ENCODE measurements at regions not wholly inside any gene's neighbourhood (a gene's known extent, or its start where the extent isn't known, plus 50 kb on each side); places are given as distances from the start of the nearest gene placed in this dataset.

DNA sequence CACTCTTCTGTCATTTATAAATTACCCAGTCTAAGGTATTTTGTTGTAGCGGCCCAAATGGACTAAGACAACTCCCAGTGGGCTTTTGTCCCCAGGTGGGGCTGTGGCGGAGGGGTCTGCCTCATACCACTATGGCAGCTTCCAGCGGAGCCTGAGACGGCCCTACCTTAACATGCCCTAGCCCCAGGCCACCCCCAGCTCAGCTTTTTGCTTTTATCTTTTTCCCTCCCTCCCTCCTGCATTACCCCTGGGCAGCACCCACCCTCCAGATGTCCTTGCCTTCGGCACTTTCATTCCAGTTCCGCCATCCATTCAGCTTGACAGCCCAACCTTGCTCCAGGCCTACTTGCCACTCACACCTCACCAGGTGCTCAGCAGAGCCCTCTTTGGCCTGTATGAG is 307.3 kb downstream of the PTPRU start:
- Histone ChIP-seq H3K36me3 (no peaks in the 10 kb centered on the region), H3K4me1 (no peaks in the 10 kb centered on the region), H3K27ac (peak overlapping the region in 1 of 8 donors; percentile 12), H3K4me3 (no peak overlapping the region), H3K9me3 (no peaks in the 10 kb centered on the region), H3K27me3 (replicated peaks in 1 of 7) (peaks cover 0 to 9% (median 0%) of the 10 kb centered on the region in 7 donors)
- intact Hi-C loops (cut with DNase I; ENCODE audit: low total_unique reads): no loop called here
- 69 to 87% (median 84%) methylated on average over 6 of the region's 6 CpGs for WGBS, 5 donors
- no peak for TF ChIP-seq POLR2AphosphoS5 (IDR thresholded peaks at IDR 0.05)
- peak; percentile 58 for DNase-seq

DNA sequence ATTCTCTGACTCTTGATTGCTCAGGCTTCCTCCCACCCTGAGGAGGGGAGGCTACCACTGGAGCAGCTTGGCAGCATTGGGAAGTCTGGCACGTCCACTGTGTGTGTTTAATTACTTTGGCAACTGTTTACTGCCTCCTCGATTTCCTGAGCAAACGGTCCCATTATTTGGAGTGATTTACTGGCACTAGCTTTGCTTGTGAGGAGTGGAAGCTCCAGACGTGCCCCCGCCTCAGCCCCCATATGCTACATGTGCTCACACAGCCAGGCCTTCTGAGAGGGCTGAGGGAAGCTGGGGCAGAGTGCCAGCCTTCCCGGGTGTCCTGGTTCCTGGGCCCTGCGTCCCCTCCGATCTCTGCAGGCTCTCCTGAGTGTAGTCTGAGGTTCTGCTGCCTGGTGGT is 306.2 kb downstream of the PTPRU start:
- Histone ChIP-seq H3K4me1 (no peaks in the 10 kb centered on the region), H3K27ac (no peak overlapping the region), H3K27me3 (replicated peaks in 1 of 7) (peaks cover 0 to 15% (median 0%) of the 10 kb centered on the region in 7 donors), H3K4me3 (no peak overlapping the region), H3K36me3 (no peaks in the 10 kb centered on the region), H3K9me3 (no peaks in the 10 kb centered on the region)
- peak; percentile 56 for DNase-seq
- 45 to 67% (median 51%) methylated on average over 8 of the region's 8 CpGs for WGBS, 5 donors
- intact Hi-C loops (cut with DNase I; ENCODE audit: low total_unique reads): no loop called here
- TF ChIP-seq POLR2A (IDR thresholded peaks at IDR 0.05) (no peak), POLR2AphosphoS5 (IDR thresholded peaks at IDR 0.05) (no peak)
- TF ChIP-seq, protein P1, sequence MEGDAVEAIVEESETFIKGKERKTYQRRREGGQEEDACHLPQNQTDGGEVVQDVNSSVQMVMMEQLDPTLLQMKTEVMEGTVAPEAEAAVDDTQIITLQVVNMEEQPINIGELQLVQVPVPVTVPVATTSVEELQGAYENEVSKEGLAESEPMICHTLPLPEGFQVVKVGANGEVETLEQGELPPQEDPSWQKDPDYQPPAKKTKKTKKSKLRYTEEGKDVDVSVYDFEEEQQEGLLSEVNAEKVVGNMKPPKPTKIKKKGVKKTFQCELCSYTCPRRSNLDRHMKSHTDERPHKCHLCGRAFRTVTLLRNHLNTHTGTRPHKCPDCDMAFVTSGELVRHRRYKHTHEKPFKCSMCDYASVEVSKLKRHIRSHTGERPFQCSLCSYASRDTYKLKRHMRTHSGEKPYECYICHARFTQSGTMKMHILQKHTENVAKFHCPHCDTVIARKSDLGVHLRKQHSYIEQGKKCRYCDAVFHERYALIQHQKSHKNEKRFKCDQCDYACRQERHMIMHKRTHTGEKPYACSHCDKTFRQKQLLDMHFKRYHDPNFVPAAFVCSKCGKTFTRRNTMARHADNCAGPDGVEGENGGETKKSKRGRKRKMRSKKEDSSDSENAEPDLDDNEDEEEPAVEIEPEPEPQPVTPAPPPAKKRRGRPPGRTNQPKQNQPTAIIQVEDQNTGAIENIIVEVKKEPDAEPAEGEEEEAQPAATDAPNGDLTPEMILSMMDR (IDR thresholded peaks at IDR 0.05 in 8 of 11, conservative IDR thresholded peaks at IDR 0.05 in 3 of 11): no peak

DNA sequence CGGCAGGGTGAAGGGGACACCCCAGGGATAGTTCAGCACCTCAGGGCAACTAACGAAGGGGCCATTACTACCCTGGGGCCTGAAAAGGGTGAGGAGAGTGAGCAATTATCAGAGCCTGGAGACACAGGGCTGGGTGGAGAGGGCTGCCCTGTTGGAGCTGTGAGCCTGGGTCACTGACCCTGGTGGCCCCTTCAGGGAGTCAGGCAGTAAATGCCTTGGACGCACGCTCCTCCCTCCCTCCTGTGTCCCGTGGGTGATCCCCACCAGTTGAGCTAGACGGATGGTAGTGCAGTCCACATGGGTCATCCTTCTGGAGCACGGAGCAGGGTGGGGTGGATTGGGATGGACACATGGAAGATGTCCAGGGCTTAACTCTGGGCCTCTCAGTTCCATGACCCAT is 305.3 kb downstream of the PTPRU start:
- H3K27ac ChIP-seq: no peak overlapping the region
- no peaks in the 10 kb centered on the region for H3K9me3 ChIP-seq
- H3K4me3 ChIP-seq: no peak overlapping the region
- TF ChIP-seq, protein P1 (IDR thresholded peaks at IDR 0.05 in 8 of 11, conservative IDR thresholded peaks at IDR 0.05 in 3 of 11): no peak
- no peak for TF ChIP-seq POLR2A (IDR thresholded peaks at IDR 0.05)
- TF ChIP-seq POLR2AphosphoS5 (IDR thresholded peaks at IDR 0.05): no peak
- H3K36me3 ChIP-seq: no peaks in the 10 kb centered on the region
- intact Hi-C loops (cut with DNase I; ENCODE audit: low total_unique reads): no loop called here
- peak; percentile 51 for DNase-seq
- WGBS, 5 donors: 74 to 96% (median 81%) methylated on average over 5 to 7 of the region's 7 CpGs
- peaks cover 0 to 15% (median 0%) of the 10 kb centered on the region in 7 donors for H3K27me3 ChIP-seq (replicated peaks in 1 of 7)
- H3K4me1 ChIP-seq: no peaks in the 10 kb centered on the region

DNA sequence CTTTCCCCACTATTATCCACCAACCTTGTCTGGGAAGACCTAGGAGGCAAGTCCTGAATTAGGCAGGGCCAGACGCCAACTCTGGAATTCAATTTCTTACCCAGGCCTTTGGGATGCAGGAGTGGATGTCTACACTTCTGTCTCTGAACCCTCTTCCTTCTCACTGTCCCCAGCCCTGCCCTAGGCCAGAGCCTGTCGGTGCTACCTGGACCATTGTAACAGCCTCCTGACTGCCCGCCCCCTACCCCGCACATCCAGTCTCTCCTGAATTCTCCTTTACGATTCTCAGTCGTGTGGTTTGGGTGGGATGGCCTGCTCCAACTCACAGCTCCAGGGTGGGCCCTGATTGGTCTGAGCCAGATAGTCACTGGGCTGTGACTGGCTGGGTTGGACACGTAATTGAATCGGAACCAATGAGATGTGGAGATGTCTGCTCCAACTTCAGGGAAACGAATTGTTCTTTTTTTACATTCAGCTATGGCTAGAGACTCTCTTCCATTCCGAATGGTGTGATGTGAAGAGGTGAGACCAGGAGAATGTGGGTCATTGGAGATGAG is 304.6 kb downstream of the PTPRU start:
- peak; percentile 40 for DNase-seq
- peaks cover 0 to 15% (median 0%) of the 10 kb centered on the region in 7 donors for H3K27me3 ChIP-seq (replicated peaks in 1 of 7)
- H3K4me1 ChIP-seq: no peaks in the 10 kb centered on the region
- H3K4me3 ChIP-seq: no peak overlapping the region
- intact Hi-C loops (cut with DNase I; ENCODE audit: low total_unique reads): no loop called here
- WGBS, 5 donors: 87 to 92% (median 90%) methylated on average over 10 of the region's 10 CpGs
- H3K27ac ChIP-seq: no peak overlapping the region
- H3K9me3 ChIP-seq: no peaks in the 10 kb centered on the region
- no peaks in the 10 kb centered on the region for H3K36me3 ChIP-seq
- TF ChIP-seq POLR2AphosphoS5 (IDR thresholded peaks at IDR 0.05): no peak
- TF ChIP-seq POLR2A (IDR thresholded peaks at IDR 0.05): no peak
- TF ChIP-seq, protein P1 (IDR thresholded peaks at IDR 0.05 in 8 of 11, conservative IDR thresholded peaks at IDR 0.05 in 3 of 11): no peak

All from spleen (tissue), 11 donors.